Astrocyte of the cerebellum (primary cell): ENCODE measurements at regions not wholly inside any gene's neighbourhood (a gene's known extent, or its start where the extent isn't known, plus 50 kb on each side); places are given as distances from the start of the nearest gene placed in this dataset.

Experiments
- DNase-seq: peaks from one replicate; pipeline ENCODE4 v3.0.0-alpha.2; 2011; ENCODE audit warnings: low read depth
- H3K4me3 ChIP-seq: 2 replicates; pipeline ENCODE4 v1.5.1; 2011; ENCODE audit warnings: mild to moderate bottlenecking, low read depth, low read length, moderate library complexity
- CTCF ChIP-seq: IDR thresholded peaks from 2 replicates; pipeline ENCODE4 v1.5.1; 2012; ENCODE audit warnings: low read length, low read depth, moderate library complexity, mild to moderate bottlenecking; ENCODE audit errors: missing control alignments
- in situ Hi-C: cut with HindIII; loops from 2 replicates; pipeline ENCODE4 v1.10.0; 2017; ENCODE audit warnings: low sequenced_read_pairs

- no peak overlapping the region for H3K4me3 ChIP-seq
- no peak for TF ChIP-seq CTCF
- in situ Hi-C loops: loop anchor here (10.0 to 25.0 kb wide), 2 partner anchors 175 to 418 kb away; no protein-coding TSS in a partner anchor
- DNase-seq: no peak
Observed at GRCh38 chr7:106480161-106480579, 180.8 kb downstream of the CCDC71L start.

DNA sequence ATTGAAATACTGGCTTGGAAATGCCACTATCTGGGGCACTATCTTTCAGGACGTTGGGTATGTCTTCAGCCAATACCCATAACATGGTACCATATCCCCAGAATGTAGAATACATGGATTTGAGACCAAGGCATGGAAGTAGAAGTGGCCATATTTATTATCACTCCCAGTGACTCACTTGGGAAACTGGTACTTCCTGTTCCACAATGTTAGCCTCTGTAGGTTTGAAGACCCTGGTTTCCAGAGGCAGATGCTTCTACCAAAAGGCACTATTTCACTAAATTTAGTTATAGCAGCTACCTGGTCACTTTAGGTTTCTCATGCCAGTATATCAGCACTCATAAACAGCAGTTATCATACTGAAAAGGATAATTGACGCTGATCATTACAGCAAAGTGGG is 184.2 kb downstream of the CCDC71L start:
- H3K4me3 ChIP-seq: no peak overlapping the region
- TF ChIP-seq CTCF: no peak
- no peak for DNase-seq
- in situ Hi-C loops: loop anchor here (25.0 kb wide), 1 partner anchor 414 kb away; no protein-coding TSS in a partner anchor

GRCh38 chr7:106472741-106473140 is 188.0 kb upstream of the NAMPT start:
- TF ChIP-seq CTCF: no peak
- in situ Hi-C loops: no loop called here
- no peak overlapping the region for H3K4me3 ChIP-seq
- no peak for DNase-seq

GRCh38 chr7:106471686-106472440 is 187.1 kb upstream of the NAMPT start:
- H3K4me3 ChIP-seq: no peak overlapping the region
- no peak for DNase-seq
- in situ Hi-C loops: no loop called here
- TF ChIP-seq CTCF: no peak

DNA sequence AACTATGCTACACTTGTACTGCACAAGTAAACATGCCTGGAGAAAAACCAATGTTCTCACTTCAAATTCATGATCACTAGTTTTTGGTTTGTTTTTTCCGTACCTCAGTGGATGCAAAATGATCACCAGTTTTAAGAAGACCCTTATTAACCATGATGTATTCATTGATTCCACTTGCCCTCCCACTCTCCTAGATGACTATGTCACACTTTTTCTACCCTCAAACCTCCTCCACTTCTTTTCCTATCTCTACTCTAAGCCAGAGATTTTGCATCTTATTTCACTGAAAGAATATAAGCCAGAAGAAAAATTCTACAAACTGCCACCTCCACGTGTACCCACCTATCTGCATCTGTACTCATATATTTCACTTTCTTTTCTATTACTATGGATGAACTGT is 186.2 kb upstream of the NAMPT start:
- no peak for TF ChIP-seq CTCF
- in situ Hi-C loops: no loop called here
- no peak for DNase-seq
- no peak overlapping the region for H3K4me3 ChIP-seq

DNA sequence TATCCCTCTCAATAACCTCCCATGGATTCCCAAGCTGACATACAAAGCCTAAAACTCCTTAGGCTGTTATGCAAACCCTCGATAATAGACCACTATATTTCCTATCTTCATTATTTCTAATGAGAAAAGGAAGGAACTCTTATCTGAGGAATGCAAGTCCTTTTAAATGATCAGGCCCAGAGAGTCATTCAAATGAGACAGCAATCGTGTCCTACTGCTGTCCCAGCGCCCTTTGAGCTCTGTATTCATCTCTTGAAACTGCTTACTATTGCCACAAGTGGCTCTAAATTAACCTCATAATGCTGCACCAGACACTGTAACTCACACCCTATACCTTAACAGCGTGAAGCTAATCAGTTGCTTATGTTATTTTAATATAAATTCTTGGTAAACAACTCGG is 182.1 kb upstream of the NAMPT start:
- H3K4me3 ChIP-seq: no peak overlapping the region
- TF ChIP-seq CTCF: no peak
- DNase-seq: no peak
- in situ Hi-C loops: no loop called here
